Thymus (tissue), 11 donors: ENCODE measurements at regions not wholly inside any gene's neighbourhood (a gene's known extent, or its start where the extent isn't known, plus 50 kb on each side); places are given as distances from the start of the nearest gene placed in this dataset.
A peak's percentile ranks its signal among the peaks of the same experiment; 100 is the strongest.
"Not testable (repeated sequence)": the region's sequence is repeated elsewhere in the genome, so short reads cannot be mapped to it uniquely, and the experiment has no call there.

Source experiments
- DNase-seq, 9 donors: peaks; one replicate each; pipeline ENCODE4 v3.0.0-alpha.2; 2013; ENCODE audit warnings: low spot score in 9 of 9, low read depth in 6 of 9, missing footprints in 1 of 9
- H3K27ac ChIP-seq, 2 donors: one replicate each; pipeline ENCODE4 v1.5.1; 2013; ENCODE audit warnings: control low read depth in 1 of 2, low read depth in 1 of 2, low read length in 1 of 2, mild to moderate bottlenecking in 1 of 2, moderate library complexity in 1 of 2
- H3K27me3 ChIP-seq, 2 donors: one replicate each; pipeline ENCODE4 v1.5.1; 2013; ENCODE audit warnings: low read length in 1 of 2; ENCODE audit not compliant: control insufficient read depth in 2 of 2, insufficient read depth in 1 of 2
- H3K36me3 ChIP-seq, 2 donors: one replicate each; pipeline ENCODE4 v1.5.1; 2013; ENCODE audit warnings: low read length in 1 of 2, mild to moderate bottlenecking in 1 of 2, moderate library complexity in 1 of 2; ENCODE audit not compliant: control insufficient read depth in 2 of 2, insufficient read depth in 2 of 2
- H3K4me1 ChIP-seq, 2 donors: one replicate each; pipeline ENCODE4 v1.5.1; 2013; ENCODE audit warnings: low read length in 2 of 2; ENCODE audit not compliant: control insufficient read depth in 2 of 2, insufficient read depth in 2 of 2
- H3K4me3 ChIP-seq, 2 donors: one replicate each; pipeline ENCODE4 v1.5.1; 2013; ENCODE audit warnings: low read length in 2 of 2, control low read depth in 1 of 2, mild to moderate bottlenecking in 1 of 2
- H3K9me3 ChIP-seq, 2 donors: one replicate each; pipeline ENCODE4 v1.5.1; 2013; ENCODE audit warnings: low read length in 1 of 2, mild to moderate bottlenecking in 1 of 2; ENCODE audit not compliant: control insufficient read depth in 2 of 2, insufficient read depth in 1 of 2
- WGBS: extraction: QIAGEN DNeasy Blood & Tissue Kit; methylation state at CpG from one replicate; pipeline ENCODE4 v1.1.7; 2013; 5-methylcytosine and 5-hydroxymethylcytosine counted together
- donor health status: healthy.

DNA sequence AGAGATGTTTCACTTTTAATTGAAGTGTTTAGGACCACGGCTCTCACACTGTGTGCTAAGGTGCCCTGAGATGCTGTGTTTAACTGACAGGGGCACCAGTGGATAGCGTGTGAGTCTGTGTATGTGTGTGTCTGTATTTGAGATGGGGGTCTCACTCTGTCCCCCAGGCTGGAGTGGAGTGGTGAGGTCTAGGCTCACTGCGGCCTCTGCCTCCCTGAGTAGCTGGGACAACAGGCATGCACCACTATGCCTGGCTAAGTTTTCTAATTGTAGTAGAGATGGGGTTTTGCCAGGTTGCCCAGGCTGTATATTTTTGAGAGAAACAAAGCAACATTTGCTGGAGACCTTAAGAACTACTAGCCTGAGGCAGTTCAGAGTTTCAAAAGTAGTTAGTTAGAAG is 80.6 kb upstream of the ZNF337 start:
- DNase-seq, H3K4me1 ChIP-seq, H3K36me3 ChIP-seq, H3K9me3 ChIP-seq, H3K27ac ChIP-seq, H3K27me3 ChIP-seq, H3K4me3 ChIP-seq: not testable (repeated sequence)
- WGBS, result 90% methylated on average over 3 of the region's 3 CpGs

DNA sequence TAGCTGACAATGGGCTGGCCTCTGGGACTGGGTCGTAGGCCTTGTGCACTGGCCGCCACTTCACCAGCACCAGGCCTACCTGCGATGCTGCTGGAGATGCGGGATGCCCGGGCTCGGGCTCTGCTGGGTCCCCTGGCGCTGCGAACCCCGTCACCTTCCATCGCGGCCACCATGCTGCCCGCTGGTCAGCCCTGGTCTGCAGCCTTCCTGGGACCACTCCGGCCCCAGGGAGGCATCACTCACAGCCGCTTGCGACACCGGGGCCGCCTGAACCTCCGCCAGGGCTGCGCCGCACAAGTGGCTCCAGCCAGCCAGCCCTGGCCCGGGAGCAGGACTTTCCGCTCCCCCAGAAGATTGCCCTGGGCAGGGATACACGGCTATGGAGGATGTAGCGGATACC is 78.1 kb upstream of the ZNF337 start:
- not testable (repeated sequence) for H3K9me3 ChIP-seq, H3K27ac ChIP-seq, H3K36me3 ChIP-seq, H3K4me1 ChIP-seq, H3K27me3 ChIP-seq, DNase-seq, H3K4me3 ChIP-seq
- 92% methylated on average over 24 of the region's 24 CpGs for WGBS

DNA sequence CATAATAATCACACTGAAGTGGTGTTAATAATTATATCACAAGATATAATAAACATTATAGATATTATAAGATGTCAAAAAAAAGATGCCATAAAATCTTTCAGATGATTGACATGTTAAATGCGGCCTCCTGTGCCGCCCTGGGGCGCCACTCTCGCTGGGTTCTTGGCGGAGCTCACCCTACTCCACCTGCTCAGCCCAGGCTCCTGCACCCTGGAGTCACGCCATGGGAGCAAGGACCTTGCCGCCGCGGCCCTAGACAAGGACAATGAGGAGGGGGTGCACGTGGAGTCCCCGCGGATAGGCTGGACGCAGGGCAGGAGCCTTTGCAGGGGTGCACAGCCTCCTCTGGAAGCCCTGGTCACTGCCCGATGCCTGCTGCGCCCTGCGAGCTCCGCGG is 77.5 kb upstream of the ZNF337 start:
- DNase-seq, H3K27me3 ChIP-seq, H3K4me3 ChIP-seq, H3K9me3 ChIP-seq, H3K27ac ChIP-seq, H3K4me1 ChIP-seq, H3K36me3 ChIP-seq: not testable (repeated sequence)
- WGBS, result 96% methylated on average over 13 of the region's 18 CpGs

DNA sequence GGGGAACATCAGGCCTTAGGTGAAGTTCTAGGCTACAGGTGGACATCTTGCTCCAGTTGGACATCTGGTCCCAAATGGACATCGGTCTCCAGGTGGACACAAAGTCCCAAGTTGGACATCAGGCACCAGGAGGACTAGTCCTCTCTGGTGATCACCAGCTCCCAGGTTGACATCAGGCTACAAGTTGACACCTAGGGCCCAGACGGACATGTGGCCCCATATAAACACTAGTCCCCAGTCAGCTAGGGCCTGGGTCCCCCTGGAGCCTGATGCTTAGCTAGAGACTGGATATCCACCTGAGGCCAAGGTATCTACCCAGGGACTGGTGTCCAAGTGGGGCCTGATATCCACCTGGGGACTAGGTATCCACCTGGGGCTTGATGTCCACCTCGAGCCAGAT is 75.8 kb upstream of the ZNF337 start:
- not testable (repeated sequence) for DNase-seq, H3K4me1 ChIP-seq, H3K9me3 ChIP-seq, H3K27ac ChIP-seq, H3K27me3 ChIP-seq, H3K36me3 ChIP-seq, H3K4me3 ChIP-seq
- WGBS, result 94% methylated on average over 3 of the region's 3 CpGs

DNA sequence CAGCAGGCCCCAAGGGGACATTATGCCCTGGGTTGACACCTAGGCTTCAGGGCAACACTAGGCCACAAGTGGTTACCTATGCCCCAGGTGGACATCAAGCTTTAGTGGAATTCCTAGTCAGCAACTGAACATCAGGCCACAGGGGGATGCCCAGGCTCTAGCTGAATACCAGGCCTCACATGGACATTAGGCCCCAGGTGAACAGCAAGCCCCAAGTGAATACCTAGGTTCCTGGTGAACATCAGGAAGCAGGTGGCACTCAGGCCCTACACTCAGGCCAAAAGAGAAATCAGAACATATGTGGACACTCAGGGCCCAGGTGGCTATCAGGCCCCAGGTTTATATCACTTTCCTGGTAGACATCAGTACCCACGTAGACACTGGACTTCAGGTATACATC is 75.2 kb upstream of the ZNF337 start:
- not testable (repeated sequence) for DNase-seq, H3K9me3 ChIP-seq, H3K36me3 ChIP-seq, H3K27ac ChIP-seq, H3K4me3 ChIP-seq, H3K27me3 ChIP-seq, H3K4me1 ChIP-seq
- no CpG with 5 or more reads among the region's 1 CpG for WGBS

DNA sequence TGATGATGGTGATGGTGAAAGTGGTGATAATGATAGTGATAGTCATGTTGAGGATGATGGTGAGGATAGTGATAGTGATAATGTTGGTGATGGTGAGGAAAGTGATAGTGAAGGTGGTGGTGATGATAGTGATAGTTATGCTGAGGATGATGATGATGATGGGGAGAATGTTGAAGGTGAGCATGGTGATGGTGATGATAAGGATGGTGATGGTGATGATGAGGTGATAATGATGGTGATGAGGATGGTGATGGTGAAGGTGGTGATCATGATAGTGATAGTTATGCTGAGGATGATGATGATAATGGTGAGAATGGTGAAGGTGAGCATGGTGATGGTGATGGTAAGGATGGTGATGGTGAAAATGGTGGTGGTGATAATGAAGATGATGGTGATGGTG is 64.9 kb upstream of the ZNF337 start:
- Histone ChIP-seq H3K27me3 (no peaks in the 10 kb centered on the region), H3K27ac (no peak overlapping the region), H3K4me1 (no peaks in the 10 kb centered on the region)

DNA sequence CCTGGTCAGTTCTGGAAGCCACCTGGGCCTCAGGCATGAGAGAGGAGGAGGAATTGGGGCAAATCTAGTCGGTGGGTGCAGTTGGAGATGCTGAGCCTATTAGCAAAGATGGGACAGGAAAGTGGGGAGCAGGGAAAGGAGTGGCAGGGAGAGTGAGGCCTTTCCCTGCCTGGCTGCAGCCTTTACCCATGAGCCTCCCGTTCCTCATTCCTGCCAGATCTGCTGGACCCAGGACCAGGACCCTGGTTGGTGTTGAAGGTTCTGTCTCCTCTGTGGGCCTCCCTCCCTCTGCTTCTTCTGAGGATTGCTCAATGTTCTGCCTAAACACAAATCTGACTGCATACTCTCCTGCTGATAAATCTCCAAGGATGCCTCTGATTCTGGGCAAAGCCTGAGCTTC is 64.4 kb upstream of the ZNF337 start:
- H3K4me3 ChIP-seq, H3K36me3 ChIP-seq, DNase-seq, H3K27me3 ChIP-seq, H3K4me1 ChIP-seq, H3K9me3 ChIP-seq, H3K27ac ChIP-seq: not testable (repeated sequence)
- 78% methylated on average over 2 of the region's 2 CpGs for WGBS

More for the DNA sequence above, 64.9 kb upstream of the ZNF337 start:
- DNase-seq, result no peak
- Histone ChIP-seq H3K36me3 (no peaks in the 10 kb centered on the region), H3K9me3 (peaks cover 0 to 1% of the 10 kb centered on the region in 2 donors), H3K4me3 (no peak overlapping the region)

DNA sequence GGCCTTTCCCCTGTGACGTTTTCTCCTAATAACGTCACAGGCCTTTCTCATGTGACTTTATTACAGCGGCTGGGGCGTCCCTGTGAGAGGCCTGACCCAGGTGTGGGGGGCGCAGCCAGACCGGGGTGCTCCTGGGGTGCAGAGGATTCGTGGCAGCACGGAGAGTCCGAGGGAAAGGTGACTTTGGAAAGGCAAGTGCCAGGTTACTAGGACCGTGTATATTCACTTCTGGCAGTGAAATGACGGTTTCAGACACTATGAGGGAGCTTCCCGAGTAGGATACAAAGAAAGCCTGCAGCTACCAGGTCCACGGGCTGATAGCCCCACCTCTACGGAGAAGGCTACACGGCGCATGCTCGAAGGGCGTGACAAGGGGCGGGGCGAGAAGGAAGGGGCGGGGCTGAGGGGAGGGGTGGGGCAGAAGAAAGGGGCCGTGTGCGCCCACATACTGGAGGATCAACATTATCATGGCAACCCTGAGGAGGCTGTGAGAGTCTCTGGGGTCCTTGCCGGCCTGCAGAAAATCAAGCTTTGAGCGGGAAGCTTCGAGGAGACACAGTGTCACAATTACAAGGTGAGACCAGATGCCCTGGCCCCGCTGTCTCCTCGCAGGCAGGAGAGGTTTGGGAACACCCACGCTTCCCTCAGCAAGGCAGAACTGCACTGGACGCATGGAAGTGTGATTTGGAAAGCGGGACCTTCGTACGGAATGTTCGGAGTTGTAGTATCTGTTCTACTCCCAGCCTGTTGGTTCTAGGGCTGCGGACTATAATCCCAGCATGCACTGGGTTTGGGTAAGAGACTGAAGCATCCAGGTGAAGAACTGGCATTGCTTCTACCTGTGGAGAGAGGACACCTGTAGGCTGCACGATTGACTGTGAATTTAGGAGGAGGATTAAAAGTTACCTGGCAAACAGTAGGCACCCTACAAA is 54.4 kb upstream of the ZNF337 start:
- H3K36me3 ChIP-seq, result no peaks in the 10 kb centered on the region
- peak in 7 of 9 donors; percentile 9 to 69 (median 41) for DNase-seq
- peak overlapping the region; percentile 50 to 58 for H3K4me3 ChIP-seq
- WGBS, result 23% methylated on average over 36 of the region's 36 CpGs
- peaks cover 0 to 4% of the 10 kb centered on the region in 2 donors for H3K9me3 ChIP-seq
- H3K27me3 ChIP-seq, result no peaks in the 10 kb centered on the region
- H3K4me1 ChIP-seq, result peaks cover 6 to 11% of the 10 kb centered on the region in 2 donors
- no peak overlapping the region for H3K27ac ChIP-seq

DNA sequence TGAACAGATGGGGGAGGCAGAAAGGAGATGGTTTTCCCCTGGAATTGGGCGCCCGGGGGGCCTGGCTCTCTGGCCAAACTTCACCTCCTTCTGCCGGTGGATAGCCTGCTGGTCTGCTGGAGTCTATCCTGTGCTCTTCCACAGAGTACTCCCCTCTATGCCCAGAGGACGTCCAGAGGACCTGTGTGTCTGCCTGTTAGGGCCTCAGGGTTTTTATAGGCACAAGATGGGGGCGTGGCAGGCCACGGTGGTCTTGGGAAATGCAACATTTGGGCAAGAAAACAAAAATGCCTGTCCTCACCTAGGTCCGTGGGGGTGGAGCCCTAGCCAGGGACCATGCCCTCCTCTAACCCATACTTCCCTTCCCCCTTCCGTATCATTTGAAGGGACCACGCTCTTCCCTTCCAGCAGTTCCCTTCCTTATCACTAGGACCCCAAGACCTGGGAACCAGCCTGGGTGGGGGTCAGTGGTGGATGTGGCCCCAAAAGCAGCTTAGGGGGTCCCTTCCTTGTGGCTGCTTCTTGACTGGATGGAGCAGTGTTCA is 53.6 kb upstream of the ZNF337 start:
- WGBS, result 92% methylated on average over 9 of the region's 9 CpGs
- no peaks in the 10 kb centered on the region for H3K27me3 ChIP-seq
- DNase-seq, result no peak
- peaks cover 0 to 4% of the 10 kb centered on the region in 2 donors for H3K9me3 ChIP-seq
- peak overlapping the region; percentile 50 to 58 for H3K4me3 ChIP-seq
- H3K4me1 ChIP-seq, result peaks cover 6 to 11% of the 10 kb centered on the region in 2 donors
- no peak overlapping the region for H3K27ac ChIP-seq
- H3K36me3 ChIP-seq, result no peaks in the 10 kb centered on the region
